Heart right ventricle (tissue), 16 donors: ENCODE measurements at regions not wholly inside any gene's neighbourhood (a gene's known extent, or its start where the extent isn't known, plus 50 kb on each side); places are given as distances from the start of the nearest gene placed in this dataset.
A peak's percentile ranks its signal among the peaks of the same experiment; 100 is the strongest.

Experiments used
- ATAC-seq, 8 donors: fragments of 200-7000 bp; cut with Tn5 transposase; one replicate each; pipeline ENCODE4 v1.9.1; 2020; ENCODE audit warnings: mild to moderate bottlenecking in 8 of 8, moderate library complexity in 8 of 8, moderate number of reproducible peaks in 1 of 8
- DNase-seq, 2 donors: peaks; one replicate each; pipeline ENCODE4 v3.0.0-alpha.2; 2020
- H3K27ac ChIP-seq, 10 donors: fragments of 200-600 bp; sonication (generic) in 2 of 10; one replicate each; pipeline versions ENCODE4 v1.5.0 to v1.8.0; 2020 to 2022; ENCODE audit warnings: mild to moderate bottlenecking in 3 of 10
- H3K27me3 ChIP-seq, 7 donors: fragments of 200-600 bp; one replicate each; pipeline ENCODE4 v1.8.0; 2021 to 2022; ENCODE audit warnings: mild to moderate bottlenecking in 2 of 7
- H3K36me3 ChIP-seq, 9 donors: fragments of 200-600 bp; sonication (generic) in 1 of 9; one replicate each; pipeline versions ENCODE4 v1.5.0 to v1.8.0; 2020 to 2022; ENCODE audit warnings: mild to moderate bottlenecking in 2 of 9
- H3K4me1 ChIP-seq, 9 donors: fragments of 200-600 bp; sonication (generic) in 1 of 9; one replicate each; pipeline versions ENCODE4 v1.5.0 to v1.8.0; 2020 to 2022; ENCODE audit warnings: mild to moderate bottlenecking in 4 of 9
- H3K4me3 ChIP-seq, 10 donors: fragments of 200-600 bp; sonication (generic) in 2 of 10; one replicate each; pipeline versions ENCODE4 v1.5.0 to v1.8.0; 2020 to 2022; ENCODE audit warnings: mild to moderate bottlenecking in 7 of 10, moderate library complexity in 2 of 10
- H3K9me3 ChIP-seq, 11 donors: fragments of 200-600 bp in 10 of 11; sonication (generic) in 2 of 11; one replicate each; pipeline versions ENCODE4 v1.5.0 to v1.8.0; 2013 to 2022; ENCODE audit warnings: mild to moderate bottlenecking in 2 of 11, control low read depth in 1 of 11, moderate library complexity in 1 of 11
- WGBS, 2 donors: extraction: QIAGEN DNeasy Blood & Tissue Kit; methylation state at CpG; one replicate each; pipeline ENCODE4 v1.1.7; 2013; ENCODE audit warnings: inconsistent platforms in 1 of 2; 5-methylcytosine and 5-hydroxymethylcytosine counted together
- intact Hi-C, 10 donors: fragments of 100-400 bp; cut with DNase I; formaldehyde crosslinking; loops; one replicate each; pipeline versions ENCODE4 v1.11.1 to v1.14.2; 2022
- TF ChIP-seq, protein P1 (sequence below), 9 donors: fragments of 200-600 bp; sonication (generic) in 2 of 9; IDR thresholded peaks; one replicate each; pipeline versions ENCODE4 v1.5.0 to v1.8.0; 2021 to 2022; ENCODE audit warnings: antibody characterized with exemption in 9 of 9, mild to moderate bottlenecking in 5 of 9, moderate library complexity in 1 of 9
- donor health status: Arrhythmogenic right ventricular cardiomyopathy.
- donor health status: ischemic (EF 13 %, LVEDD 7.1; RV severe dilation, severe dysfunction).
- donor health status: healthy with polysubstance abuse.
- donor health status: DM: no; HTN: yes; CAD: no.
- donor health status: DM: no; HTN: no; CAD: no.
- donor health status: ischemic (EF 25% LVEDD 6.9; RV normal size, moderate dysfunction).
- donor health status: ischemic (EF 25% LVEDD 5.7; RV mildly dilated, moderate dysfunction).
- donor health status: healthy.
- donor health status: DM: yes; HTN: yes; CAD: no.
- donor health status: Ischemic cardiomyopathy.
- donor health status: ischemic (EF 35%, LVEDD 5.7; RV mildly dilated, moderate dysfunction).
- donor health status: nonischemic (EF 11% LVEDD 7.7; RV severe dilation, severe dysfunction).
- donor health status: DM: yes; HTN: yes; CAD: no.
- donor health status: PGD.
- donor health status: ischemic (EF 29% LVEDD 5.4; RV normal size, mild dysfunction).
- donor health status: nonischemic (EF 23%, LVEDD 6.1; RV moderate dilation, normal function).

- no peak for ATAC-seq
- intact Hi-C loops = no loop called here
- H3K36me3 ChIP-seq = no peaks in the 10 kb centered on the region
- TF ChIP-seq, protein P1, sequence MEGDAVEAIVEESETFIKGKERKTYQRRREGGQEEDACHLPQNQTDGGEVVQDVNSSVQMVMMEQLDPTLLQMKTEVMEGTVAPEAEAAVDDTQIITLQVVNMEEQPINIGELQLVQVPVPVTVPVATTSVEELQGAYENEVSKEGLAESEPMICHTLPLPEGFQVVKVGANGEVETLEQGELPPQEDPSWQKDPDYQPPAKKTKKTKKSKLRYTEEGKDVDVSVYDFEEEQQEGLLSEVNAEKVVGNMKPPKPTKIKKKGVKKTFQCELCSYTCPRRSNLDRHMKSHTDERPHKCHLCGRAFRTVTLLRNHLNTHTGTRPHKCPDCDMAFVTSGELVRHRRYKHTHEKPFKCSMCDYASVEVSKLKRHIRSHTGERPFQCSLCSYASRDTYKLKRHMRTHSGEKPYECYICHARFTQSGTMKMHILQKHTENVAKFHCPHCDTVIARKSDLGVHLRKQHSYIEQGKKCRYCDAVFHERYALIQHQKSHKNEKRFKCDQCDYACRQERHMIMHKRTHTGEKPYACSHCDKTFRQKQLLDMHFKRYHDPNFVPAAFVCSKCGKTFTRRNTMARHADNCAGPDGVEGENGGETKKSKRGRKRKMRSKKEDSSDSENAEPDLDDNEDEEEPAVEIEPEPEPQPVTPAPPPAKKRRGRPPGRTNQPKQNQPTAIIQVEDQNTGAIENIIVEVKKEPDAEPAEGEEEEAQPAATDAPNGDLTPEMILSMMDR (IDR thresholded peaks at IDR 0.05) = no peak
- H3K27ac ChIP-seq = no peak overlapping the region
- no peak overlapping the region for H3K4me3 ChIP-seq
- peaks cover 0 to under 1% (median 0%) of the 10 kb centered on the region in 7 donors for H3K27me3 ChIP-seq
- H3K4me1 ChIP-seq = peaks cover 2 to 29% (median 17%) of the 10 kb centered on the region in 9 donors
- peaks cover 0 to 8% (median 0%) of the 10 kb centered on the region in 11 donors for H3K9me3 ChIP-seq
- 82 to 91% methylated on average over 3 of the region's 3 CpGs for WGBS, 2 donors
- no peak for DNase-seq
Observed at GRCh38 chr6:43974643-43975230, 152.5 kb downstream of the MRPL14 start.

DNA sequence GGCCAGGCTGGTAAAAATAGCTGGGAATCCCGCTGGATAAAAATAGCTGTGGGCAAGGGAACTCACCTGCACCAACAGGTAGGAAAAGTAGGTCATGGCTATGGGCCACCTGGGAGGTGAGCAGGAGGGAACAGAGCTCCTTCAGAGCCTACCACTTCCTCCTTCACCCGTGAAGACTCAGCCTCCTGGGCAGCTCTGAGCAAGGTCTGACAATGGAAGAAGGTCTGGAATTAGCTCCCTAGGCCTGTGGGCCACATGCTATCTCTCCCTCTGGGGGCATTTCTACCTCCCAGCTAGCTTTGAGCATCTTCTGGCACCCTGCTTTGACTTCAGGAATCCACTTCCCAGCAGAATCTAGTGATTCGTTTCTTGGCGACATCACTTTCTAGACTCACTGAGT, 153.9 kb downstream of the MRPL14 start:
- Histone ChIP-seq H3K4me3 (no peak overlapping the region), H3K27ac (peak overlapping the region in 9 of 10 donors; percentile 37 to 85 (median 69)), H3K36me3 (no peaks in the 10 kb centered on the region), H3K27me3 (no peaks in the 10 kb centered on the region), H3K4me1 (peaks cover 2 to 29% (median 17%) of the 10 kb centered on the region in 9 donors), H3K9me3 (peaks cover 0 to 8% (median 0%) of the 10 kb centered on the region in 11 donors)
- ATAC-seq (peak in 4 of 8 donors; percentile 8 to 27 (median 18)), DNase-seq (no peak)
- WGBS, 2 donors = 59 to 68% methylated on average over 4 of the region's 4 CpGs
- TF ChIP-seq, protein P1 (IDR thresholded peaks at IDR 0.05) = no peak
- intact Hi-C loops = no loop called here

GRCh38 chr6:43972913-43973300, 154.3 kb downstream of the MRPL14 start:
- TF ChIP-seq, protein P1 (IDR thresholded peaks at IDR 0.05) = no peak
- peaks cover 0 to 8% (median 0%) of the 10 kb centered on the region in 11 donors for H3K9me3 ChIP-seq
- H3K27ac ChIP-seq = peak overlapping the region in 9 of 10 donors; percentile 59 to 85 (median 72)
- intact Hi-C loops = no loop called here
- peaks cover 2 to 29% (median 17%) of the 10 kb centered on the region in 9 donors for H3K4me1 ChIP-seq
- 9 to 14% methylated on average over 3 of the region's 3 CpGs for WGBS, 2 donors
- no peaks in the 10 kb centered on the region for H3K36me3 ChIP-seq
- DNase-seq = peak; percentile 79 to 84
- H3K27me3 ChIP-seq = no peaks in the 10 kb centered on the region
- ATAC-seq = peak; percentile 85 to 94 (median 90)
- no peak overlapping the region for H3K4me3 ChIP-seq

GRCh38 chr6:43972179-43972912, 154.9 kb downstream of the MRPL14 start:
- Histone ChIP-seq H3K27me3 (no peaks in the 10 kb centered on the region), H3K4me3 (no peak overlapping the region), H3K4me1 (peaks cover 2 to 29% (median 17%) of the 10 kb centered on the region in 9 donors), H3K36me3 (no peaks in the 10 kb centered on the region), H3K27ac (peak overlapping the region in 9 of 10 donors; percentile 7 to 85 (median 72)), H3K9me3 (peaks cover 0 to 8% (median 0%) of the 10 kb centered on the region in 11 donors)
- ATAC-seq (peak; percentile 12 to 63 (median 40)), DNase-seq (no peak)
- intact Hi-C loops = no loop called here
- TF ChIP-seq, protein P1 (IDR thresholded peaks at IDR 0.05) = no peak
- 67 to 74% methylated on average over 6 of the region's 6 CpGs for WGBS, 2 donors
